Upper lobe of left lung (tissue), 6 donors: ENCODE measurements at regions not wholly inside any gene's neighbourhood (a gene's known extent, or its start where the extent isn't known, plus 50 kb on each side); places are given as distances from the start of the nearest gene placed in this dataset.

Source experiments
- ATAC-seq, 2 donors: fragments of 200-7000 bp; cut with Tn5 transposase; one replicate each; pipeline ENCODE4 v1.9.1; 2022; ENCODE audit warnings: mild to moderate bottlenecking in 2 of 2, moderate library complexity in 2 of 2; ENCODE audit not compliant: low FRiP score in 2 of 2
- DNase-seq, 2 donors: peaks; one replicate each; pipeline ENCODE4 v3.0.0-alpha.2; 2019 to 2020
- H3K27ac ChIP-seq, 4 donors: fragments of 200-600 bp; sonication (generic); one replicate each; pipeline ENCODE4 v1.5.1; 2016 to 2019
- H3K27me3 ChIP-seq, 4 donors: fragments of 200-600 bp; sonication (generic); one replicate each; pipeline ENCODE4 v1.5.1; 2017 to 2019
- H3K36me3 ChIP-seq, 4 donors: fragments of 200-600 bp; sonication (generic); one replicate each; pipeline ENCODE4 v1.5.1; 2016 to 2019
- H3K4me1 ChIP-seq, 4 donors: fragments of 200-600 bp; sonication (generic); one replicate each; pipeline ENCODE4 v1.5.1; 2018 to 2019
- H3K4me3 ChIP-seq, 4 donors: fragments of 200-600 bp; sonication (generic); one replicate each; pipeline ENCODE4 v1.5.1; 2017 to 2019; ENCODE audit warnings: mild to moderate bottlenecking in 2 of 4, moderate library complexity in 1 of 4
- H3K9me3 ChIP-seq, 4 donors: fragments of 200-600 bp; sonication (generic); one replicate each; pipeline ENCODE4 v1.5.1; 2018 to 2019
- EP300 ChIP-seq, 4 donors: sonication (generic); formaldehyde crosslinking; IDR thresholded peaks; one replicate each; pipeline ENCODE4 v1.5.1; 2017; ENCODE audit warnings: antibody characterized with exemption in 4 of 4, control low read depth in 2 of 4
- POLR2A ChIP-seq, 4 donors: fragments of 450-650 bp; IDR thresholded peaks; one replicate each; pipeline ENCODE4 v1.5.1; 2016 to 2017; ENCODE audit warnings: antibody characterized with exemption in 4 of 4, mild to moderate bottlenecking in 2 of 4
- POLR2AphosphoS5 ChIP-seq, 2 donors: sonication (generic); formaldehyde crosslinking; IDR thresholded peaks; one replicate each; pipeline ENCODE4 v1.5.1; 2017; ENCODE audit warnings: antibody characterized with exemption in 2 of 2
- WGBS, 2 donors: methylation state at CpG; one replicate each; pipeline ENCODE4 v1.1.5; 2017 to 2018; 5-methylcytosine and 5-hydroxymethylcytosine counted together
- TF ChIP-seq, protein P1 (sequence below), 6 experiments: fragments of 450-650 bp in 4 of 6; fragments of 200-600 bp in 2 of 6; sonication (generic) in 2 of 6; IDR thresholded peaks; one replicate each; pipeline ENCODE4 v1.5.1; 2016 to 2019; ENCODE audit warnings: antibody characterized with exemption in 6 of 6
- donor health status: DM: no; HTN: no; CAD: no; lungs with moderate emphysema.
- donor health status: DM: no; HTN: yes; CAD: no; lungs with severe emphysema.

DNA sequence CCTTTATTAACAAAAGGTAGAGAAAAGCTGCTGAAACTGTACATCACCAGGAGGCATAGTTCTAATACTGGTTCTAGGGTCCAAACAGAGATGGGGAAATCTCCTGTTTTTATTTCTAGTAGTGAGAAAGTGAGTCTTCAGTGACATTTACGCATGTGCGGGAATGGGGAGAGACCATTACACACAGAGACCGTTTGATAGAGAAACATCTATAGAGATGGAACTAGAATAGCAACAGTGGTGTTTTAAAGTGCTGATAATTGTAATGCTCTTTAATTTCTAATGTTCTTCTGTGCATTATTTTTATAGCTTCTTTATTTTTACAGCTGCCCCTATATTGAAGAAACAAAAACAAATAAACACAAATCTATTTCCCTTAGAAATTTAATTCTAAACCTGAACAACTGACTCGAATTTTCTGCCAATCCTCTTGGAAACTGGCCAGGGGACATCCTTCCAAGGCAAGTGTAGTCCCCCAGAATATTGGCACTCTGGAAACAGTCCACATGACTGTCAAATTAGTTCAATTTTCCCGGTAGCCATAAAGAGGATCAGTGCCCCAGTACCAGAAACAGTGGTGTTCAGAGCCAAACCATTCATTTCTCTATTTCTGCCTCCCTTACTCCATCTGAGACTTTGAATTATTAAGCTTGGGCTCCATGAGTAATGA is 260.9 kb downstream of the ICOS start:
- WGBS, 2 donors: 74 to 79% methylated on average over 5 of the region's 5 CpGs
- DNase-seq: no peak

DNA sequence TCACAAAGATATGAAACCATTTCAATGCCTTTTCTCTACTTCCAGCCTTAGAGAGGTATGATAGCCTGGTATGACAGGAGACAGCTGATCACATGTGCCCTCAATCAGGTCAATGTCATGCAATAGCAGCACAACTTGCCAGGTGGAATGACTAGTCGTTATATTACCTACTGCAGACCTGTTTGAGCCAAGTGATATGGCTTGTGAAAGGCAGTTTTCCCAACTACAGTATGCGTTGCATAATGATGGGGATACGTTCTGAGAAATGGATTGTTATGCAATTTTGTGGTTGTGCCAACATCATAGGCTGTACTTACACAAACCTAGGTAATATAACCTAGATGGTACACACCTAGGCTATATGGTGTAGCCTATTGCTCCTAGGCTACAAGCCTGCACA is 262.8 kb downstream of the ICOS start:
- Histone ChIP-seq H3K4me1 (no peaks in the 10 kb centered on the region), H3K36me3 (no peaks in the 10 kb centered on the region), H3K27ac (no peak overlapping the region), H3K9me3 (no peaks in the 10 kb centered on the region), H3K4me3 (no peak overlapping the region), H3K27me3 (no peaks in the 10 kb centered on the region)
- ATAC-seq (no peak), DNase-seq (no peak)
- TF ChIP-seq, protein P1, sequence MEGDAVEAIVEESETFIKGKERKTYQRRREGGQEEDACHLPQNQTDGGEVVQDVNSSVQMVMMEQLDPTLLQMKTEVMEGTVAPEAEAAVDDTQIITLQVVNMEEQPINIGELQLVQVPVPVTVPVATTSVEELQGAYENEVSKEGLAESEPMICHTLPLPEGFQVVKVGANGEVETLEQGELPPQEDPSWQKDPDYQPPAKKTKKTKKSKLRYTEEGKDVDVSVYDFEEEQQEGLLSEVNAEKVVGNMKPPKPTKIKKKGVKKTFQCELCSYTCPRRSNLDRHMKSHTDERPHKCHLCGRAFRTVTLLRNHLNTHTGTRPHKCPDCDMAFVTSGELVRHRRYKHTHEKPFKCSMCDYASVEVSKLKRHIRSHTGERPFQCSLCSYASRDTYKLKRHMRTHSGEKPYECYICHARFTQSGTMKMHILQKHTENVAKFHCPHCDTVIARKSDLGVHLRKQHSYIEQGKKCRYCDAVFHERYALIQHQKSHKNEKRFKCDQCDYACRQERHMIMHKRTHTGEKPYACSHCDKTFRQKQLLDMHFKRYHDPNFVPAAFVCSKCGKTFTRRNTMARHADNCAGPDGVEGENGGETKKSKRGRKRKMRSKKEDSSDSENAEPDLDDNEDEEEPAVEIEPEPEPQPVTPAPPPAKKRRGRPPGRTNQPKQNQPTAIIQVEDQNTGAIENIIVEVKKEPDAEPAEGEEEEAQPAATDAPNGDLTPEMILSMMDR (IDR thresholded peaks at IDR 0.05): no peak
- TF ChIP-seq EP300 (IDR thresholded peaks at IDR 0.05) (no peak), POLR2AphosphoS5 (IDR thresholded peaks at IDR 0.05) (no peak), POLR2A (IDR thresholded peaks at IDR 0.05) (no peak)
- WGBS, 2 donors: 49 to 59% methylated on average over 3 of the region's 3 CpGs

More for the DNA sequence above, 260.9 kb downstream of the ICOS start:
- no peaks in the 10 kb centered on the region for H3K27me3 ChIP-seq
- TF ChIP-seq, protein P1 (IDR thresholded peaks at IDR 0.05): no peak
- TF ChIP-seq POLR2A (IDR thresholded peaks at IDR 0.05) (no peak), POLR2AphosphoS5 (IDR thresholded peaks at IDR 0.05) (no peak)
- no peak overlapping the region for H3K4me3 ChIP-seq
- no peak for ATAC-seq
- no peaks in the 10 kb centered on the region for H3K4me1 ChIP-seq
- H3K27ac ChIP-seq: no peak overlapping the region
- no peaks in the 10 kb centered on the region for H3K36me3 ChIP-seq
- no peaks in the 10 kb centered on the region for H3K9me3 ChIP-seq

GRCh38 chr2:204201507-204201906 is 264.9 kb downstream of the ICOS start:
- H3K27ac ChIP-seq: no peak overlapping the region
- no peaks in the 10 kb centered on the region for H3K36me3 ChIP-seq
- 95% methylated on average over 2 of the region's 2 CpGs for WGBS, 2 donors
- DNase-seq (no peak), ATAC-seq (no peak)
- H3K4me1 ChIP-seq: no peaks in the 10 kb centered on the region
- no peaks in the 10 kb centered on the region for H3K27me3 ChIP-seq
- no peaks in the 10 kb centered on the region for H3K9me3 ChIP-seq
- TF ChIP-seq, protein P1 (IDR thresholded peaks at IDR 0.05): no peak
- TF ChIP-seq POLR2A (IDR thresholded peaks at IDR 0.05) (no peak), POLR2AphosphoS5 (IDR thresholded peaks at IDR 0.05) (no peak), EP300 (IDR thresholded peaks at IDR 0.05) (no peak)
- H3K4me3 ChIP-seq: no peak overlapping the region

DNA sequence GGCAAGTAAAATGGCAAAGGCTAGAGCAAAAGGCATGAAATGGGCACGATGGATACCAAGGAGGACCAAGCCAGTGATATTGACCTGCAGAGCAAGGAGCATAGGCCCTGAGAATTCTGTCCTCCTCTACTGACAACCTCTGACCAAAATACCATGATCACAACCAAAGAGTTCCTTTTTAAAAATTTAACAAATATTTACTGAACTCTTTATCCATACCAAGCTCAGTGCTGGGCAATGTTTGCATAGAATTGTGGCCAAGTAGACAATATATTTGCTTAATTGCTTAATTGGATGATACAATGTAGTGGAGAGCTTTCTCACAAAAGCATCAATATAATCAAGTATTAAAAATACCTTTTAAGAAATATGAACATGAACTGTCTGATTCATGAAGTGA is 265.7 kb downstream of the ICOS start:
- 91 to 95% methylated on average over 1 of the region's 1 CpG for WGBS, 2 donors
- Histone ChIP-seq H3K27ac (no peak overlapping the region), H3K36me3 (no peaks in the 10 kb centered on the region), H3K4me3 (no peak overlapping the region), H3K9me3 (no peaks in the 10 kb centered on the region), H3K4me1 (no peaks in the 10 kb centered on the region), H3K27me3 (no peaks in the 10 kb centered on the region)
- no peak for ATAC-seq
- TF ChIP-seq, protein P1 (IDR thresholded peaks at IDR 0.05): no peak
- no peak for TF ChIP-seq POLR2A (IDR thresholded peaks at IDR 0.05)
- no peak for TF ChIP-seq EP300 (IDR thresholded peaks at IDR 0.05)
- no peak for TF ChIP-seq POLR2AphosphoS5 (IDR thresholded peaks at IDR 0.05)
- DNase-seq: no peak

- ATAC-seq (no peak), DNase-seq (no peak)
- TF ChIP-seq, protein P1 (IDR thresholded peaks at IDR 0.05): no peak
- TF ChIP-seq EP300 (IDR thresholded peaks at IDR 0.05) (no peak), POLR2A (IDR thresholded peaks at IDR 0.05) (no peak), POLR2AphosphoS5 (IDR thresholded peaks at IDR 0.05) (no peak)
- Histone ChIP-seq H3K9me3 (no peaks in the 10 kb centered on the region), H3K4me3 (no peak overlapping the region), H3K4me1 (no peaks in the 10 kb centered on the region), H3K36me3 (no peaks in the 10 kb centered on the region), H3K27ac (no peak overlapping the region), H3K27me3 (no peaks in the 10 kb centered on the region)
- 73 to 82% methylated on average over 4 of the region's 4 CpGs for WGBS, 2 donors
Observed at GRCh38 chr2:204203704-204204103, 267.1 kb downstream of the ICOS start.
